Fibroblast of upper back skin (primary cell): ENCODE measurements at regions not wholly inside any gene's neighbourhood (a gene's known extent, or its start where the extent isn't known, plus 50 kb on each side); places are given as distances from the start of the nearest gene placed in this dataset.
"Not testable (repeated sequence)": the region's sequence is repeated elsewhere in the genome, so short reads cannot be mapped to it uniquely, and the experiment has no call there.

ENCODE experiments used
- DNase-seq: peaks from one replicate; pipeline ENCODE4 v3.0.0-alpha.2; 2013

- DNase-seq: no peak
Measured at GRCh38 chr2:11923935-11924334, 177.5 kb downstream of the LPIN1 start.

GRCh38 chr2:11925295-11926066 lies 179.0 kb downstream of the LPIN1 start:
- no peak for DNase-seq

GRCh38 chr2:11930211-11930761 lies 183.9 kb downstream of the LPIN1 start:
- DNase-seq: no peak

GRCh38 chr2:11932048-11932512 lies 185.6 kb downstream of the LPIN1 start:
- DNase-seq: no peak

- DNase-seq: no peak
Measured at GRCh38 chr2:11932962-11933361, 186.5 kb downstream of the LPIN1 start.

GRCh38 chr2:11933854-11934253 lies 187.4 kb downstream of the LPIN1 start:
- DNase-seq: no peak

- no peak for DNase-seq
Measured at GRCh38 chr2:11936761-11937160, 190.3 kb downstream of the LPIN1 start.

- peak; percentile 24 for DNase-seq
Measured at GRCh38 chr2:11938196-11938595, 191.8 kb downstream of the LPIN1 start.

- DNase-seq: no peak
Measured at GRCh38 chr2:11939523-11939922, 193.1 kb downstream of the LPIN1 start.

GRCh38 chr2:11940121-11940743 lies 193.8 kb downstream of the LPIN1 start:
- no peak for DNase-seq

- no peak for DNase-seq
Measured at GRCh38 chr2:11940799-11941198, 194.4 kb downstream of the LPIN1 start.

- DNase-seq: no peak
Measured at GRCh38 chr2:11941201-11942177, 195.1 kb downstream of the LPIN1 start.

GRCh38 chr2:11942178-11942569 lies 195.7 kb downstream of the LPIN1 start:
- DNase-seq: no peak

- DNase-seq: no peak
Measured at GRCh38 chr2:11944311-11944710, 197.9 kb downstream of the LPIN1 start.

- no peak for DNase-seq
Measured at GRCh38 chr2:11945139-11946126, 199.0 kb downstream of the LPIN1 start.

GRCh38 chr2:11947956-11948355 lies 201.5 kb downstream of the LPIN1 start:
- DNase-seq: no peak

GRCh38 chr2:11949732-11950523 lies 203.5 kb downstream of the LPIN1 start:
- peak; percentile 54 for DNase-seq

GRCh38 chr2:11950896-11951295 lies 204.5 kb downstream of the LPIN1 start:
- no peak for DNase-seq

GRCh38 chr2:11951492-11951891 lies 205.1 kb downstream of the LPIN1 start:
- not testable (repeated sequence) for DNase-seq

- DNase-seq: no peak
Measured at GRCh38 chr2:11953258-11953657, 206.8 kb downstream of the LPIN1 start.

- peak; percentile 20 for DNase-seq
Measured at GRCh38 chr2:11955314-11955713, 208.9 kb downstream of the LPIN1 start.
